IMR-90 (cell line): ENCODE measurements at regions not wholly inside any gene's neighbourhood (a gene's known extent, or its start where the extent isn't known, plus 50 kb on each side); places are given as distances from the start of the nearest gene placed in this dataset.

Experiments
- ATAC-seq: fragments of 200-7000 bp; cut with Tn5 transposase; 2 replicates; pipeline ENCODE4 v1.9.1; 2020; ENCODE audit warnings: low read depth, mild to moderate bottlenecking, moderate library complexity
- BruUV-seq: library from RNA; stranded (reverse); fragments of 400-500 nt; replicated peaks from 2 replicates; lab custom pipeline; 2021; lab: Mats Ljungman, UMichigan
- CTCF ChIA-PET: fragments of 300-600 bp; formaldehyde crosslinking; extraction: SDS; loops from one replicate; lab custom pipeline; 2021; ENCODE audit warnings: antibody characterized with exemption; lab: Yijun Ruan, JAX
- POLR2A ChIA-PET: fragments of 300-600 bp; sonication (Branson Sonifier 250); formaldehyde crosslinking; loops from one replicate; lab custom pipeline; 2022; ENCODE audit warnings: antibody characterized with exemption; ENCODE audit not compliant: unreplicated experiment; lab: Charles Lee
- DNase-seq: peaks from one replicate; pipeline ENCODE4 v3.0.0; 2013
- H2AFZ ChIP-seq: replicated peaks from 2 replicates; pipeline ENCODE3; 2013; ENCODE audit warnings: low read length, mild to moderate bottlenecking; ENCODE audit not compliant: poor library complexity
- H2AK5ac ChIP-seq: 2 replicates; pipeline ENCODE4 v1.6.1; 2013; ENCODE audit warnings: low read depth, low read length, inconsistent platforms
- H2AK9ac ChIP-seq: replicated peaks from 2 replicates; pipeline ENCODE3; 2013; ENCODE audit warnings: mild to moderate bottlenecking, low read depth, low read length, moderate library complexity; ENCODE audit not compliant: poor library complexity
- H2BK120ac ChIP-seq: 2 replicates; pipeline ENCODE4 v1.6.1; 2013; ENCODE audit warnings: low read depth, low read length, inconsistent platforms
- H2BK15ac ChIP-seq: 3 replicates; pipeline ENCODE4 v1.6.1; 2013; ENCODE audit warnings: low read depth, low read length, inconsistent platforms
- H2BK20ac ChIP-seq: 2 replicates; pipeline ENCODE4 v1.6.1; 2013; ENCODE audit warnings: low read depth, mild to moderate bottlenecking, inconsistent platforms, low read length, moderate library complexity
- H2BK5ac ChIP-seq: 2 replicates; pipeline ENCODE4 v1.6.1; 2013; ENCODE audit warnings: mild to moderate bottlenecking, low read depth, low read length, inconsistent platforms; ENCODE audit not compliant: poor library complexity, severe bottlenecking
- H3K14ac ChIP-seq: replicated peaks from 2 replicates; pipeline ENCODE4 v1.6.1; 2013; ENCODE audit warnings: low read depth, low read length, inconsistent platforms
- H3K18ac ChIP-seq: 2 replicates; pipeline ENCODE4 v1.6.1; 2013; ENCODE audit warnings: low read depth, low read length, control low read depth
- H3K23ac ChIP-seq: 2 replicates; pipeline ENCODE4 v1.6.1; 2013; ENCODE audit warnings: low read depth, low read length, inconsistent platforms
- H3K27ac ChIP-seq: 2 replicates; pipeline ENCODE4 v1.5.1; 2013; ENCODE audit warnings: mild to moderate bottlenecking, control low read depth, low read length; ENCODE audit not compliant: insufficient read depth
- H3K27me3 ChIP-seq: 2 replicates; pipeline ENCODE4 v1.6.1; 2013; ENCODE audit warnings: low read length; ENCODE audit not compliant: control insufficient read depth, insufficient read depth
- H3K36me3 ChIP-seq: 2 replicates; pipeline ENCODE4 v1.6.1; 2013; ENCODE audit warnings: low read length, mixed read lengths; ENCODE audit not compliant: control insufficient read depth, insufficient read depth
- H3K4ac ChIP-seq: 2 replicates; pipeline ENCODE4 v1.6.1; 2013; ENCODE audit warnings: low read depth, low read length, inconsistent platforms
- H3K4me1 ChIP-seq: 2 replicates; pipeline ENCODE4 v1.6.1; 2013; ENCODE audit warnings: low read length, mixed read lengths; ENCODE audit not compliant: control insufficient read depth, insufficient read depth
- H3K4me2 ChIP-seq: 2 replicates; pipeline ENCODE4 v1.6.1; 2013; ENCODE audit warnings: low read depth, mild to moderate bottlenecking, control low read depth, low read length, moderate library complexity
- H3K4me3 ChIP-seq: 2 replicates; pipeline ENCODE4 v1.5.1; 2013; ENCODE audit warnings: low read depth, mild to moderate bottlenecking, control low read depth, low read length, moderate library complexity; ENCODE audit not compliant: insufficient read depth
- H3K56ac ChIP-seq: 2 replicates; pipeline ENCODE4 v1.6.1; 2013; ENCODE audit warnings: low read length, inconsistent platforms; ENCODE audit not compliant: insufficient read depth; ENCODE audit errors: extremely low read depth
- H3K79me1 ChIP-seq, 2 experiments: 2 replicates each; pipeline ENCODE4 v1.6.1; 2013; ENCODE audit warnings: low read length in 2 of 2, inconsistent platforms in 1 of 2, low read depth in 1 of 2
- H3K9ac ChIP-seq: 2 replicates; pipeline ENCODE4 v1.6.1; 2013; ENCODE audit warnings: low read depth, low read length, control low read depth
- H3K9me1 ChIP-seq: 2 replicates; pipeline ENCODE4 v1.6.1; 2013; ENCODE audit warnings: low read length, inconsistent platforms; ENCODE audit not compliant: insufficient read depth
- H3K9me3 ChIP-seq: 2 replicates; pipeline ENCODE4 v1.6.1; 2013; ENCODE audit warnings: low read length; ENCODE audit not compliant: control insufficient read depth, insufficient read depth
- H4K20me1 ChIP-seq: 2 replicates; pipeline ENCODE4 v1.6.1; 2013; ENCODE audit warnings: low read length, inconsistent platforms; ENCODE audit not compliant: insufficient read depth
- H4K5ac ChIP-seq: 2 replicates; pipeline ENCODE4 v1.6.1; 2013; ENCODE audit warnings: mild to moderate bottlenecking, low read depth, low read length, control low read depth
- H4K8ac ChIP-seq, 2 experiments: 2 replicates each; pipeline ENCODE4 v1.6.1; 2013; ENCODE audit warnings: low read depth in 2 of 2, low read length in 2 of 2, control low read depth in 1 of 2, inconsistent platforms in 1 of 2
- H4K91ac ChIP-seq: 2 replicates; pipeline ENCODE4 v1.6.1; 2013; ENCODE audit warnings: low read depth, low read length, inconsistent platforms; ENCODE audit not compliant: insufficient read depth
- BHLHE40 ChIP-seq: fragments of 150-350 bp; IDR thresholded peaks from 2 replicates; pipeline ENCODE4 v1.6.1; 2016; ENCODE audit warnings: mild to moderate bottlenecking, low read depth, low read length
- CEBPB ChIP-seq: IDR thresholded peaks from 2 replicates; pipeline ENCODE4 v1.6.1; 2012; ENCODE audit warnings: low read depth, low read length, improper control_type of control experiment
- CHD1 ChIP-seq: IDR thresholded peaks from 2 replicates; pipeline ENCODE4 v1.6.1; 2012; ENCODE audit warnings: low read depth, low read length, improper control_type of control experiment
- CTCF ChIP-seq: conservative IDR thresholded peaks from 2 replicates; pipeline ENCODE4 v1.5.1; 2012; ENCODE audit warnings: mild to moderate bottlenecking, low read depth, low read length, improper control_type of control experiment
- ELK1 ChIP-seq: fragments of 150-350 bp; IDR thresholded peaks from 2 replicates; pipeline ENCODE4 v1.6.1; 2016; ENCODE audit warnings: low read depth, mild to moderate bottlenecking, low read length, moderate library complexity, borderline replicate concordance
- FOS ChIP-seq: fragments of 150-350 bp; IDR thresholded peaks from 2 replicates; pipeline ENCODE4 v1.6.1; 2016; ENCODE audit warnings: low read depth, low read length
- MAFK ChIP-seq: IDR thresholded peaks from 2 replicates; pipeline ENCODE4 v1.6.1; 2012; ENCODE audit warnings: low read depth, low read length, improper control_type of control experiment
- MAZ ChIP-seq: IDR thresholded peaks from 2 replicates; pipeline ENCODE4 v1.6.1; 2012; ENCODE audit warnings: low read depth, mild to moderate bottlenecking, low read length, improper control_type of control experiment, moderate library complexity, borderline replicate concordance
- MXI1 ChIP-seq: IDR thresholded peaks from 2 replicates; pipeline ENCODE4 v1.6.1; 2012; ENCODE audit warnings: low read depth, mild to moderate bottlenecking, low read length, moderate library complexity, borderline replicate concordance
- NFE2L2 ChIP-seq: fragments of 150-350 bp; IDR thresholded peaks from 2 replicates; pipeline ENCODE4 v1.6.1; 2016; ENCODE audit warnings: low read depth, mild to moderate bottlenecking, low read length
- POLR2A ChIP-seq: IDR thresholded peaks from 2 replicates; pipeline ENCODE4 v1.6.1; 2012; ENCODE audit warnings: mild to moderate bottlenecking, low read depth, low read length
- RAD21 ChIP-seq: IDR thresholded peaks from 2 replicates; pipeline ENCODE4 v1.6.1; 2012; ENCODE audit warnings: low read length, improper control_type of control experiment
- RCOR1 ChIP-seq: IDR thresholded peaks from 2 replicates; pipeline ENCODE4 v1.6.1; 2012; ENCODE audit warnings: mild to moderate bottlenecking, low read length, improper control_type of control experiment; ENCODE audit not compliant: insufficient replicate concordance
- RFX5 ChIP-seq: IDR thresholded peaks from 2 replicates; pipeline ENCODE4 v1.8.0; 2012; ENCODE audit warnings: low read depth, mild to moderate bottlenecking, low read length, moderate library complexity
- SMC3 ChIP-seq: fragments of 150-350 bp; IDR thresholded peaks from 2 replicates; pipeline ENCODE4 v1.6.1; 2016; ENCODE audit warnings: low read depth, mild to moderate bottlenecking, antibody characterized with exemption, low read length, moderate library complexity
- USF2 ChIP-seq: fragments of 150-350 bp; IDR thresholded peaks from 2 replicates; pipeline ENCODE4 v1.6.1; 2017; ENCODE audit warnings: mild to moderate bottlenecking, antibody characterized with exemption, low read length, low read depth
- WGBS, 2 experiments: methylation state at CpG; one replicate each; pipeline versions ENCODE4 v1.1.5 to v1.1.7; 2013; ENCODE audit warnings: missing lambda C conversion rate in 2 of 2; ENCODE audit not compliant: insufficient read length in 1 of 2; ENCODE audit errors: extremely low coverage in 2 of 2; 5-methylcytosine and 5-hydroxymethylcytosine counted together
- dilution Hi-C: fragments of 300-500 bp; cut with HindIII; formaldehyde crosslinking; loops from one replicate; pipeline ENCODE4 v1.14.3; 2018; ENCODE audit warnings: low sequenced_read_pairs; ENCODE audit not compliant: unreplicated experiment
- in situ Hi-C: fragments of 300-500 bp; cut with MboI; formaldehyde crosslinking; loops from 3 replicates; pipeline ENCODE4 v1.14.3; 2019; ENCODE audit warnings: low sequenced_read_pairs, inconsistent platforms, mixed read lengths
- intact Hi-C: fragments of 100-400 bp; cut with micrococcal nuclease; formaldehyde crosslinking; loops from 2 replicates; pipeline ENCODE4 v1.10.0; 2022

- Histone ChIP-seq H2AK5ac (no peak overlapping the region), H2BK20ac (no peak overlapping the region), H2BK15ac (no peak overlapping the region), H2AFZ (no peak overlapping the region), H3K56ac (no peak overlapping the region), H3K27me3 (no peaks in the 10 kb centered on the region), H3K4me1 (peaks cover 4% of the 10 kb centered on the region; the same call in 1 of the 2 replicates), H3K4me2 (no peak overlapping the region), H3K4ac (no peak overlapping the region), H3K18ac (no peak overlapping the region), H3K9me3 (no peaks in the 10 kb centered on the region), H3K23ac (no peak overlapping the region), H3K27ac (no peak overlapping the region), H4K8ac (no peak overlapping the region), H2BK5ac (no peak overlapping the region), H4K91ac (no peak overlapping the region), H3K4me3 (no peak overlapping the region), H4K5ac (no peak overlapping the region), H3K9ac (no peak overlapping the region), H4K20me1 (no peaks in the 10 kb centered on the region), H2BK120ac (no peak overlapping the region), H3K14ac (no peak overlapping the region), H2AK9ac (no peak overlapping the region), H3K9me1 (no peaks in the 10 kb centered on the region), H3K36me3 (no peaks in the 10 kb centered on the region), H3K79me1 (no peaks in the 10 kb centered on the region)
- intact Hi-C loops (no loop called here), dilution Hi-C loops (no loop called here), in situ Hi-C loops (no loop called here)
- BruUV-seq, result no TSS peak
- DNase-seq (no peak), ATAC-seq (no peak)
- WGBS, 2 experiments, result no CpG with 5 or more reads among the region's 4 CpGs
- ChIA-PET POLR2A (no interaction called here), CTCF (interaction anchor here (1.6 kb wide), 1 partner anchor 13 kb away, joined by 5 read pairs; no protein-coding TSS in a partner anchor)
- TF ChIP-seq ELK1 (no peak), MXI1 (no peak), MAZ (no peak), MAFK (no peak), RCOR1 (no peak), USF2 (no peak), RFX5 (no peak), CHD1 (no peak), RAD21 (no peak), BHLHE40 (no peak), CEBPB (no peak), NFE2L2 (no peak), SMC3 (no peak), CTCF (no peak), POLR2A (no peak), FOS (no peak)
Measured at GRCh38 chr3:99515891-99516290, 122.5 kb upstream of the COL8A1 start.
